ENCODE measurements at regions not wholly inside any gene's neighbourhood (a gene's known extent, or its start where the extent isn't known, plus 50 kb on each side); places are given as distances from the start of the nearest gene placed in this dataset.
"Not testable (repeated sequence)": the region's sequence is repeated elsewhere in the genome, so short reads cannot be mapped to it uniquely, and the experiment has no call there.

GRCh38 chr1:217137210-217137881 lies 414.1 kb upstream of the ESRRG start:
- Histone ChIP-seq H3K4me3 (ENCODE audit: low read depth in 1 of 2, low read length in 2 of 2) (peak overlapping the region in 1 of 2 donors; percentile 0), H3K9me3 (ENCODE audit: control insufficient read depth in 2 of 2, insufficient read depth in 1 of 2, low read depth in 1 of 2, low read length in 1 of 2) (peaks cover 2% of the 10 kb centered on the region in 2 donors), H3K36me3 (ENCODE audit: control insufficient read depth in 2 of 2, insufficient read depth in 2 of 2, low read length in 1 of 2) (no peaks in the 10 kb centered on the region), H3K27ac (ENCODE audit: low read depth in 2 of 2, low read length in 1 of 2) (no peak overlapping the region), H3K27me3 (ENCODE audit: control insufficient read depth in 1 of 2, insufficient read depth in 2 of 2, low read length in 2 of 2) (peaks cover 11 to 15% of the 10 kb centered on the region in 2 donors), H3K4me1 (ENCODE audit: control insufficient read depth in 2 of 2, insufficient read depth in 2 of 2, low read length in 1 of 2) (peaks cover 4 to 5% of the 10 kb centered on the region in 2 donors)
- WGBS, 2 donors, result 9 to 13% methylated on average over 47 to 53 of the region's 53 CpGs

- peaks cover 4 to 5% of the 10 kb centered on the region in 2 donors for H3K4me1 ChIP-seq (ENCODE audit: control insufficient read depth in 2 of 2, insufficient read depth in 2 of 2, low read length in 1 of 2)
- no peak overlapping the region for H3K27ac ChIP-seq (ENCODE audit: low read depth in 2 of 2, low read length in 1 of 2)
- H3K36me3 ChIP-seq (ENCODE audit: control insufficient read depth in 2 of 2, insufficient read depth in 2 of 2, low read length in 1 of 2), result no peaks in the 10 kb centered on the region
- H3K4me3 ChIP-seq (ENCODE audit: low read depth in 1 of 2, low read length in 2 of 2), result no peak overlapping the region
- H3K9me3 ChIP-seq (ENCODE audit: control insufficient read depth in 2 of 2, insufficient read depth in 1 of 2, low read depth in 1 of 2, low read length in 1 of 2), result peaks cover 2% of the 10 kb centered on the region in 2 donors
- peaks cover 11 to 15% of the 10 kb centered on the region in 2 donors for H3K27me3 ChIP-seq (ENCODE audit: control insufficient read depth in 1 of 2, insufficient read depth in 2 of 2, low read length in 2 of 2)
- 26 to 63% methylated on average over 11 of the region's 11 CpGs for WGBS, 2 donors
Measured at GRCh38 chr1:217136895-217137205, 413.6 kb upstream of the ESRRG start.

GRCh38 chr1:217135987-217136894 lies 413.0 kb upstream of the ESRRG start:
- Histone ChIP-seq H3K36me3 (ENCODE audit: control insufficient read depth in 2 of 2, insufficient read depth in 2 of 2, low read length in 1 of 2) (no peaks in the 10 kb centered on the region), H3K27me3 (ENCODE audit: control insufficient read depth in 1 of 2, insufficient read depth in 2 of 2, low read length in 2 of 2) (peaks cover 11 to 15% of the 10 kb centered on the region in 2 donors), H3K27ac (ENCODE audit: low read depth in 2 of 2, low read length in 1 of 2) (no peak overlapping the region), H3K4me1 (ENCODE audit: control insufficient read depth in 2 of 2, insufficient read depth in 2 of 2, low read length in 1 of 2) (peaks cover 4 to 5% of the 10 kb centered on the region in 2 donors), H3K9me3 (ENCODE audit: control insufficient read depth in 2 of 2, insufficient read depth in 1 of 2, low read depth in 1 of 2, low read length in 1 of 2) (peaks cover 2% of the 10 kb centered on the region in 2 donors), H3K4me3 (ENCODE audit: low read depth in 1 of 2, low read length in 2 of 2) (peak overlapping the region in 1 of 2 donors; percentile 58)
- WGBS, 2 donors, result 26 to 37% methylated on average over 36 of the region's 36 CpGs

- 1 to 3% methylated on average over 31 to 32 of the region's 32 CpGs for WGBS, 2 donors
- no peaks in the 10 kb centered on the region for H3K36me3 ChIP-seq (ENCODE audit: control insufficient read depth in 2 of 2, insufficient read depth in 2 of 2, low read length in 1 of 2)
- H3K9me3 ChIP-seq (ENCODE audit: control insufficient read depth in 2 of 2, insufficient read depth in 1 of 2, low read depth in 1 of 2, low read length in 1 of 2), result peaks cover 2% of the 10 kb centered on the region in 2 donors
- H3K27ac ChIP-seq (ENCODE audit: low read depth in 2 of 2, low read length in 1 of 2), result no peak overlapping the region
- peaks cover 4 to 5% of the 10 kb centered on the region in 2 donors for H3K4me1 ChIP-seq (ENCODE audit: control insufficient read depth in 2 of 2, insufficient read depth in 2 of 2, low read length in 1 of 2)
- H3K4me3 ChIP-seq (ENCODE audit: low read depth in 1 of 2, low read length in 2 of 2), result peak overlapping the region; percentile 32 to 58
- H3K27me3 ChIP-seq (ENCODE audit: control insufficient read depth in 1 of 2, insufficient read depth in 2 of 2, low read length in 2 of 2), result peaks cover 11 to 15% of the 10 kb centered on the region in 2 donors
Measured at GRCh38 chr1:217135569-217135915, 412.3 kb upstream of the ESRRG start.

- Histone ChIP-seq H3K27me3 (ENCODE audit: control insufficient read depth in 1 of 2, insufficient read depth in 2 of 2, low read length in 2 of 2) (peaks cover 11 to 15% of the 10 kb centered on the region in 2 donors), H3K9me3 (ENCODE audit: control insufficient read depth in 2 of 2, insufficient read depth in 1 of 2, low read depth in 1 of 2, low read length in 1 of 2) (peaks cover under 1 to 2% of the 10 kb centered on the region in 2 donors), H3K4me3 (ENCODE audit: low read depth in 1 of 2, low read length in 2 of 2) (peak overlapping the region; percentile 32 to 58), H3K4me1 (ENCODE audit: control insufficient read depth in 2 of 2, insufficient read depth in 2 of 2, low read length in 1 of 2) (peaks cover 4 to 5% of the 10 kb centered on the region in 2 donors), H3K36me3 (ENCODE audit: control insufficient read depth in 2 of 2, insufficient read depth in 2 of 2, low read length in 1 of 2) (no peaks in the 10 kb centered on the region), H3K27ac (ENCODE audit: low read depth in 2 of 2, low read length in 1 of 2) (no peak overlapping the region)
- 3% methylated on average over 32 to 49 of the region's 49 CpGs for WGBS, 2 donors
Measured at GRCh38 chr1:217134857-217135568, 411.8 kb upstream of the ESRRG start.

- Histone ChIP-seq H3K4me3 (ENCODE audit: low read depth in 1 of 2, low read length in 2 of 2) (peak overlapping the region in 1 of 2 donors; percentile 58), H3K36me3 (ENCODE audit: control insufficient read depth in 2 of 2, insufficient read depth in 2 of 2, low read length in 1 of 2) (no peaks in the 10 kb centered on the region), H3K4me1 (ENCODE audit: control insufficient read depth in 2 of 2, insufficient read depth in 2 of 2, low read length in 1 of 2) (peaks cover 4 to 5% of the 10 kb centered on the region in 2 donors), H3K9me3 (ENCODE audit: control insufficient read depth in 2 of 2, insufficient read depth in 1 of 2, low read depth in 1 of 2, low read length in 1 of 2) (peaks cover 0 to 2% of the 10 kb centered on the region in 2 donors), H3K27ac (ENCODE audit: low read depth in 2 of 2, low read length in 1 of 2) (no peak overlapping the region), H3K27me3 (ENCODE audit: control insufficient read depth in 1 of 2, insufficient read depth in 2 of 2, low read length in 2 of 2) (peaks cover 11% of the 10 kb centered on the region in 2 donors)
- 10 to 15% methylated on average over 52 to 53 of the region's 53 CpGs for WGBS, 2 donors
Measured at GRCh38 chr1:217133958-217134856, 411.0 kb upstream of the ESRRG start.

GRCh38 chr1:217133092-217133491 lies 409.9 kb upstream of the ESRRG start:
- Histone ChIP-seq H3K9me3 (ENCODE audit: control insufficient read depth in 2 of 2, insufficient read depth in 1 of 2, low read depth in 1 of 2, low read length in 1 of 2) (peaks cover 0 to 2% of the 10 kb centered on the region in 2 donors), H3K4me3 (ENCODE audit: low read depth in 1 of 2, low read length in 2 of 2) (no peak overlapping the region), H3K36me3 (ENCODE audit: control insufficient read depth in 2 of 2, insufficient read depth in 2 of 2, low read length in 1 of 2) (no peaks in the 10 kb centered on the region), H3K27ac (ENCODE audit: low read depth in 2 of 2, low read length in 1 of 2) (no peak overlapping the region), H3K27me3 (ENCODE audit: control insufficient read depth in 1 of 2, insufficient read depth in 2 of 2, low read length in 2 of 2) (peaks cover 7 to 11% of the 10 kb centered on the region in 2 donors), H3K4me1 (ENCODE audit: control insufficient read depth in 2 of 2, insufficient read depth in 2 of 2, low read length in 1 of 2) (peaks cover 4 to 5% of the 10 kb centered on the region in 2 donors)
- 81 to 91% methylated on average over 20 of the region's 20 CpGs for WGBS, 2 donors

GRCh38 chr1:217123340-217123739 lies 400.1 kb upstream of the ESRRG start:
- H3K27ac ChIP-seq (ENCODE audit: low read depth in 2 of 2, low read length in 1 of 2); H3K36me3 ChIP-seq (ENCODE audit: control insufficient read depth in 2 of 2, insufficient read depth in 2 of 2, low read length in 1 of 2); H3K4me3 ChIP-seq (ENCODE audit: low read depth in 1 of 2, low read length in 2 of 2); H3K9me3 ChIP-seq (ENCODE audit: control insufficient read depth in 2 of 2, insufficient read depth in 1 of 2, low read depth in 1 of 2, low read length in 1 of 2); H3K4me1 ChIP-seq (ENCODE audit: control insufficient read depth in 2 of 2, insufficient read depth in 2 of 2, low read length in 1 of 2); H3K27me3 ChIP-seq (ENCODE audit: control insufficient read depth in 1 of 2, insufficient read depth in 2 of 2, low read length in 2 of 2): not testable (repeated sequence)
- WGBS, 2 donors, result 85 to 96% methylated on average over 1 of the region's 1 CpG

Measured in esophagus (tissue), 2 donors.